ENCODE measurements at regions not wholly inside any gene's neighbourhood (a gene's known extent, or its start where the extent isn't known, plus 50 kb on each side); places are given as distances from the start of the nearest gene placed in this dataset.

DNA sequence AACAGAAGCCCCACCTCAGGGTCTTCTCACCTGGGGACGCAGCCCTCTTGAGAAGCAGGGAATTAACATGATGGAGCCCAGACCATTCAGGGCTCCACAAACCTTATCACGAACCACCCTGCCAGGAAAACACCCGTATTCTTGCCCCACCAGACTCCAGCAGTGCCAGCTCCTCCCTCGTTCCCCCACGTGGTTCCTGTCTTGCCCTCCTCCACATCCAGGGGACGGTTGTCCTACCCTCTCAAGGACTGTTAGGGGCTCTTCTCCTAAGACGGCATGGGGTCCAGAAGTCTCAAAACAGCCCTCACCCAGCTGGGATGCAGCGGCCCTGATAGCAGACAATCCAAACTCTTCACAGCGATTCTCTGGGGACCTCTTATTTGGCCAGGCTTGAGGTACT is 372.2 kb upstream of the HS6ST1 start:
- DNase-seq (ENCODE audit: low read depth), result no peak

DNA sequence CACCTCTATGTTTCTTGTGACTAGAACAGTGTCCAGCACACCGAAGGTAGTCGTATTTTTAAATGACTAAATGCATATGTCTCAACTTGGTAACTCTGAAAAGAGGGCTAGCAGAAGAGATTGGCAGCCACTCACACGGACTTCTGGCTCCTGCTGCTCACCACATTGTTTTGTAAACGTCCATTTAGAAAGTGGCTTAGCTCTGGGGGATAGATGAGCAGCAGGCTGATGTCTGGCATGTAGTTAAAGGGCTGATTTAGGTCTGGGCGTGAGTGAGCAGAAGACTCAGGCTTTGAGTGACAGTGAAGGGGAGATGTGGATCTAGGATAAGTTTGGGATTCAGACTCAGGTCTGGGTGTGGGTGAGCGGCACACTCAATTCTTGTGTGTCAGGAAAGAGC is 372.9 kb upstream of the HS6ST1 start:
- no peak for DNase-seq (ENCODE audit: low read depth)

DNA sequence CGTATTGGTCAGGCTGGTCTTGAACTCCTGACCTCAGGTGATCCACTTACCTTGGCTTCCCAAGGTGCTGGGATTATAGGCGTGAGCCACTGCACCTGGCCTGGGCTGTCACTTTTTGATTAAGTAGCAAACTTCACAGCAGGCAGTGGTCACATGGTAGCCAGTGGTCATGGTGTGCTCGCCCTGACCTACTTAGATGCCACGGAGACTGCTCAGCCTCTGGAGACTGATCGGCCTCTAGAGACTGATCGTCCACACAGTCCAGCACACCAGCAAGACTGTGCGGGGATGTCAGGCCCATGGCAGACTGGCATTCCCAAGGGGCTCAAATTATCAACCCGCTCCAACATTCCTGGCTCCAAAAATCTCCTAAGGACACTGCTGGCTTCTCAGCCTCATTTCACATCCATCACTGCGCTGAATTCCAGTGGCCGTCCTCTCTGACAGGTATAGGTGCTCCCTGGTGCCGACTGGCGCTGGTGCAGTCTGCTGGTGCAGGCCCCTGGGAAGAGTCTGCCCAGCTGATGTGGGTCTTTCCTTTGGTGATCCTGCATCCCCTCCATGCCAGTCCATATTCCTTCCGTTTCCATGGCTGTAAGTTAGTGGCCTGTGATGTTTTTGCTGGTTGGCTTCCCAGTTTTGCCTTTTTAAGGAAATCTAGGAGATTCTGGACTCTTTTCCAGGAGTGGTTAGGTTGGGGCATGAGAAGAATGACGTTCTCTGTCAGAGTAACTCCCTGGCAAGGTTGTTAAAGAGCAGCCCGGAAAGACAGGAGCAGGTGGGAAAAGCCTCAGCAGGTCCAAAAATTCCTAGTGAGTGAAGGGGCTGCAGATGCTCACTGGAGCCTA is 374.5 kb upstream of the HS6ST1 start:
- DNase-seq (ENCODE audit: low read depth), result no peak

DNA sequence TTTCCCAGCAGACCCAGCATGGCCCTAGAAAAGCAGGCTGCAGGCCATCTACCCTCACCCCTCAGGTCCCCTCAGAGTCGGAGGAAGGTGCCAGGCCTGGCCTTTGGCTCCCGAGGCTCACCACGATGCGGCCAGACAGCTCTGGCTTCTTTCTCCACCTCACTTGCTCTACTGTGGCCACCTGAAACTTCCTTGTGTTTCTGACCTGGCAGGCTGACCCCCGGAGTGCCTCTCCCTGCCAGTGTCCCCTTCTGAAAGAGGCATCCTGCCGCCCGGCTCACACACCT is 375.0 kb upstream of the HS6ST1 start:
- no peak for DNase-seq (ENCODE audit: low read depth)

DNA sequence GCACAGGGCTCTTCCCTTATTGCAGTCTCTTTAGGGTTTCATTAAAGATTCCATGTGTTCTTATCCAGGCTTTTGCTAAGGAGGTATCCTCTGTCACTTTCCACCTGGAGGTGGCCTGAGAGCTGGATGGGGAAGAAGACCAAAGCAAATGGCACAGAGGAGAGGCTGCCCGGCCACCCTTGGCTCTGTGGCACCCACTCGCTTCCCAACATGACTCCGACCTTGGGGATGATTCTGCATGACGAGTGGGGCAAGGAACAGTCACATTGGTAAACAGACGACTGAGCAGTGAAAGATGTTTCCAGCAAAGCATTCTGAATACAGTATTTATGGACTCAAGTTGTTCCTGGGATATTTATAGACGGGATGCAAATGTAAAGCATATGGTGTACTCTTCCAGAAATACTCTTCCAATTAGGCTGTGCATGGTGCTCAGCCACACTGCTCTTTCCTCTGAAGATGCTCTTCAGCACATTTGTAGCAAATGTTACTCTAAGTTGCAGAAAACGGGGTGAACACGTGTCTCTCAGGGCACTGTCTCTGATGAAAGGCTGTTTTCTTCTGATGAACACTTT is 377.1 kb upstream of the HS6ST1 start:
- DNase-seq (ENCODE audit: low read depth), result no peak

DNA sequence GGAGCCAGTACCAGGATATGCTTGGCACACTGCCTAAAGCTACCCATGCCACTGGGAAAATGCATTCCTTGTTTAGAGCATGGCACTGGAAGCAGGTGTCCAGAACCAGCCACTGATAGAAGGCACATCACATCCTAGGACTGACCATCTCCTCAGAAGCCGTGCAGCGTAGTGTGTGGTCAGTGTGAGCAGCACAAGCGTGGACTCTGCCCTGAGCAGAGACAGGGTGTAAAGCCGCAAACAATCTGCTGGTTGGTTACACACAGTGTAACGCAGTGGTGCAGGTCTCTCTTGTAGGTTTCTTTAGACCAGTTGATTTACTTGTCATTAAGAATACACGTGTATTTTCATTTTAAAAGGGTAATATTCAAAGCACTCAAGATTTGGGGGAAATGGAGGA is 377.8 kb upstream of the HS6ST1 start:
- no peak for DNase-seq (ENCODE audit: low read depth)

DNA sequence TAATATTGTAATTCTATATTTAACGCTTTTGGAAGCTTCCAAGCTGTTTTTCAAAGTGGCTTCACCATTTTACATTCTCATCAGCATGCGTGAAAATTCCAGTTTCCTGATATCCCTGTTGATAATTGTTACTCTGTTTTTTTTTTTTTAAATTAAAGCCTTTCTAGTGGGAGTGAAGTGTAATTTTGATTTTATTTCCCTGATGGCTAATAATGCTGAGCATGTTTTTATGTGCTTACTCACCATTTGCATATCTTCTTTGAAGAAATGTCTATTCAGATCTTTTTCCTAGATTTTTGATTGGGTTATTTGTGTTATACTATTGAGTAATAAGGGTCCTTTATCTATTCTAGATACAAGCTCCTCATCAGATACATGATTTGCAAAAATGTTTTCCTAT is 382.8 kb upstream of the HS6ST1 start:
- DNase-seq (ENCODE audit: low read depth), result no peak

DNA sequence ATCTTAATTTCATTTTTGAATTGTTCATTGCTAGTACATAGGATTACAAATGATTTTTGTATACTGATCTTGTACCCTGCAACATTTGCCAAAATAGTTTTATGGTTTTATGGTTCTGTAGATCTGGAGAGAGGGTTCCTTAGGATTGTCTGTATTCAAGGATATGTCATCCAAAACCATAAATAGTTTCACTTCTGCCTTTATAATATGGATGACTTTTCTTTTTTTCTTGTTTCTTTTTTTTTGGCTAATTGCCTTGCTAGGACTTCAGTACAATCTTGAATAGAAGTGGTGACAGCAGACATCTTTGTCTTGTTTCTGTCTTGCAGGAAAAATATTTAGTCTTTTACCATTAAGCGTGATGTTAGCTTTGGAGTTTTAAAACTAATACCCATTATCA is 383.9 kb upstream of the HS6ST1 start:
- DNase-seq (ENCODE audit: low read depth), result no peak

DNA sequence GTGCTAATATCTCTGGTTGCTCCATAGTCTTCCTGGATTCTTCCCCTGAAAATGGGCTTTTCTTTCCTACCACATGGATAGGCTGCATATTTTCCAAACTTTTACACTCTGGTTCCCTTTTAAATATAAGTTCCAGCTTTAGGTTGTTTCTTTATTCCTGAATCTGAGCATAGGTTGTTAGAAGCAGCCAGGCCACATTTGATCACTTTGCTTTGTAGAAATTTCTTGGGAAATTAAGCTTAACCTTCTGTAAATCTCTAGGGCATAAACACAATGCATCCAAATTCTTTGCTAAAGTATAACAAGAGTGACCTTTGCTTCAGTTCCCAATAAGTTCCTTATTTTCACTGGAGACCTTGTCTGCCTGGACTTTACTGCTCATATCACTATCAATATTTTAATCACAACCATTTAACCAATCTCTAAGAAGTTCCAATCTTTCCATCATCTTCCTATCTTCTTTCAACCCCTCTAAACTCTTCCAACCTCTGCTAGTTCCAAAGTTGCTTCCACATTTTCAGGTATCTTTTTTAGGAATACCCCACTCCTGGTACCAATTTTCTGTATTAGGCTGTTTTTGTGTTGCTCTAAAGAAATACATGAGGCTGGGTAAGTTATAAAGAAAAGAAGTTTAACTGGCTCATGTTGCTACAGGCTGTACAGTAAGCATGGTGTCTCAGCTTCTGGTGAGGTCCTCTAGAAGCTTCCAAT is 389.6 kb upstream of the HS6ST1 start:
- DNase-seq (ENCODE audit: low read depth), result no peak

DNA sequence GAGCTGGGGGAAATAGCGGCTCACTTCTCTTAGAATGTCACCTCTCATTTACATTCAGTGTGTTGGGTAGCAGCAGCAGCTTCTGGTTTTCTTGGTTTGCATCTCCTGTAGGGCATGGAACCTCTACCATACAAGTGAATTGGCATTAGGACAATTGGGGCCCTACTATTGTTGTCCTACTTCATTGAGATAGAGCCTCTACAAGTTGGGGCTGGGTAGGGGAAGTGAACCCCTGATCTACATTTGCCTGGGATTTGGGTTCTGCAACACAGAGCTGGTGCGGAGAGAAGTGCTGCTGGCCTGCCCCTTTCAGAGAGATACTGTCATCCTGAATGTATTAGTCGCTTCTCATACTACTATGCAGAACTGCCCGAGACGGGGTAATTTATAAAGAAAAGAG is 391.6 kb upstream of the HS6ST1 start:
- DNase-seq (ENCODE audit: low read depth), result no peak

DNA sequence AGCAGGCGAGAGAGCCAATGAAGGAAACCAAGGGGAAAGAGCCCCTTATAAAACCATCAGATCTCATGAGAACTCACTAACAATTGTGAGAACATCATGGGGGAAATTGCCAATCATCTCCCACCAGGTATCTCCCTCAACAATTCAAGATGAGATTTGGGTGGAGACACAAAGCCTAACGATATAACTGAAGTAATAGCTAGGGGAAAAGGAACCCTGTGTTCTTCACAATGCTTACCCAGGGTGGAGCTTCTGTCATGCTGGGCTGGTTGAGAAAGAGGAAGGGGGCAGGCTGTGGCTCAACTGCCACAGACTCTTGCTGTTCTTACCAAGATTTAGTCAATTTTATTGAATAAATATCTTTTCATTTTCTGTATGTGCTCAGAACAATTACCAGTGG is 392.1 kb upstream of the HS6ST1 start:
- DNase-seq (ENCODE audit: low read depth), result no peak

DNA sequence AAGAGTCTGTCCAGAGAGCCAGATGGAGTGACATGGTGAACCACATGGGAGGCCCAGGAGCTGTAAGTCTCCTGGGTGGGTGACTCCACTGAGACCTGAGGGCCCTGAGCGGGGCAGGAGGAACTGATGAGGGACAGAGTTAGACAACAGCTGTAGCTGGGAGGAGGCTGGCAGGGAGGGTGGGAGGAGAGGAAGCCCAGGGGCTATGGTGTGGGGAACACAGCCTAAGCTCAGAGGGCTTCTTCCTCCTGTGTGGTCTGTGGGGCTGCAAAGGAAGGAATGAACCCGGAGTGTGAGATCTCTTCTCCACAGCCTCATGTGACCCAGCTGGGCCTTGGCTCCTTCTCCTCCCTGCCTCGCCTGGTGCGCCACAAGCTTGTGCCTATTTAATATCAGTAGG is 395.6 kb upstream of the HS6ST1 start:
- DNase-seq (ENCODE audit: low read depth), result no peak

DNA sequence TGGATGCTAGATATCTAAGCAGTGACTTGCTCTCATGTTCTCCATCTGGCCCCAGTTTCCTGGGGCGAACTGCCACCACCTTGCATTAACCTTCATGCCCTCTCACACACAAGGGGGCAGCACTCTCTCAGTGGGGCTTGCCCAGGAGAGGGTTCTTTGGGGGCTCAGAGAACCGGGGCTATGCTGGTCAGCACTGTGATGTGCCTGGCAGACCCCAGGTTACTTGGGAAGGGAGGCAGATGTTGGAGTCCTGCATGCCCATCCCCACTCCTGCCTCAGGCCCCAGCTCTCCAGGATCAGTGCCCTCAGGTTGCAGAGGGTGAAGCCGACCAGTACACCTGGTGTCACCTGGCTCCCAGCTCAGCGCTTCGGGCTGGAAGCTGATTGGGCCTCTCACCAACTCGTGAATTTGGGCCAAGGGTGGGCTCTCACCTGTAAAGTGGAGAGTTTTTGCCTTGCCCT is 396.2 kb upstream of the HS6ST1 start:
- no peak for DNase-seq (ENCODE audit: low read depth)

DNA sequence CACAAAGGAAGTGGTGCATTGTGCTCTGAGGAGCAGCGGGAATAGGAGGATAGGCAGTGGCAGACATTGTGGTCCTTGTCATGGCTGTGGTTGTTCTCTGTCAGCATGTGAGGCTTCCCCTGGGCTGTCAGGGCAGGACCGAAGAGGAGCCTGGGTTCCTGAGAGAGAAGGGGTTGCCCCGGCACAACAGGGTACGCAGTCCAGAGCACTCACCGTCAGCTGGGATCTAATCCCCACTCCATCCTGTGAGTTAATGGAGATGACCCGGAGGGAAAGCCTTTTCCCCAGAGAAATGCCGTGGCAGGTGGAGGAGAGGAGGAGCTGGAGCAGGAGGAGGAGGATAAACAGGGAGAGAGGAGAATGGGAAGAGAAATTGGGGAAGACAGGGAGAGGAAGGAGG is 396.7 kb upstream of the HS6ST1 start:
- DNase-seq (ENCODE audit: low read depth), result no peak

DNA sequence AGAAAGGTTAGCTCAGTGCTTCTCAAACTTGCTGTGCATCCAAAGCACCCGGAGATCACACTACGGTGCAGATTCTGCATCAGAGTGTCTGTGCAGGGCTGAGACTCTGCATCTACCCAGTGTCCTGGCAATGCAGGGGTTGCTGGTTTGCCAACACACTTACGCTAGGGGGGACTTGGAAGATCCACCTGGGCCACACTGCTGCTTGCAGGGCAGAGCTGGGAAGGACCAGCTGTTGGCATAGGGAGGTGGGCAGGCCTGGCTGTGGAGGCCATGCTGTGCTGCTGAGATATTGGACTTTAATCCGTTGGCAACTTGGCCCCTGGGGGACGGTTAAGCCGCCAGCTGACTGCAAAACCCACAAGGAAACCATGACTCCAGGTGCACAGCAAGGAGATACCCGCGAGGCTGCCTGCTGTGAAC is 397.6 kb upstream of the HS6ST1 start:
- DNase-seq (ENCODE audit: low read depth), result no peak

DNA sequence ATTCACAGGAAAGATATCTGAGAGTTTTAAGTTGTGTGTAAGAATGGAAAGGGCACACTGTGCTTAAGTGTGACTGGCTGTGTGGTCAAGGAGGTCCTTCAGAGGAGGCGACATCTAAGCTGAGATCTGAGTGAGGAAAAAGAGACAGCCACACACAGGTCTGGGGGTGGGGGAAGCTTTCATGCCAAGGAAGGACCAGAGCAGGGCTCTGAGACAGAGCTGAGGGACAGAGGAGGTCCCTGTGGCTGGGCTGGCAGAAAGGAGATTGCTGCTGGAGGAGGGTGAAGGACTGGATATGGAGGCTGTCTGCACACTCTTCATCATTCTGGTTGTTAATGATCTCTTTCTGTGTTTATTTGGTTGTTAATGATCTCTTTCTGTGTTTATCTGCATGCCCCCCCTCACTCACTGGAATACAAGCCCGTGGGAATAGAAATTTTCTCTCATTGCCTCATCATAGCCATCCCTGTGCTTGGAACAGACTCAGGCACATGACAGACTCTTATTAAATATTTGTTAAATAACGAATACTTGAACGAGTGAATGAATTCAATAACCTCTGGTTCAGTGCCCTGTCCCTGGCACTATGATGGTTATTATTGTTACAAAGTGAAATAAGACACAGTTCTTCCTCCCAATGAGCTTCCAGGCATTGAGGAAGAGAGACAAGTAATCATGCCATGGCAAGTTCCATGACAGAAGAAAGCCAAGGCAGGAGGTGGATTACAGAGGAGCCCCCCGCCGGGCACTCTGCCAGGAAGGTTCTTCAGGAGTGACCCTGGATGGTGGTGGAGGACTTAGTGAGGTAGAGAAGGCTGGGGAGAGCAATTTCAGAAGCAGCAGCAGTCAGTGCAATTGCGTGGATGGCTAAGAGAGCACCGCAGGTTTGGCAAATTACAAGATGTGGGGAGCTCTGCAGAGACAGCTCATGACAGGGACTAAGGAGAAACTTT is 399.4 kb upstream of the HS6ST1 start:
- no peak for DNase-seq (ENCODE audit: low read depth)

DNA sequence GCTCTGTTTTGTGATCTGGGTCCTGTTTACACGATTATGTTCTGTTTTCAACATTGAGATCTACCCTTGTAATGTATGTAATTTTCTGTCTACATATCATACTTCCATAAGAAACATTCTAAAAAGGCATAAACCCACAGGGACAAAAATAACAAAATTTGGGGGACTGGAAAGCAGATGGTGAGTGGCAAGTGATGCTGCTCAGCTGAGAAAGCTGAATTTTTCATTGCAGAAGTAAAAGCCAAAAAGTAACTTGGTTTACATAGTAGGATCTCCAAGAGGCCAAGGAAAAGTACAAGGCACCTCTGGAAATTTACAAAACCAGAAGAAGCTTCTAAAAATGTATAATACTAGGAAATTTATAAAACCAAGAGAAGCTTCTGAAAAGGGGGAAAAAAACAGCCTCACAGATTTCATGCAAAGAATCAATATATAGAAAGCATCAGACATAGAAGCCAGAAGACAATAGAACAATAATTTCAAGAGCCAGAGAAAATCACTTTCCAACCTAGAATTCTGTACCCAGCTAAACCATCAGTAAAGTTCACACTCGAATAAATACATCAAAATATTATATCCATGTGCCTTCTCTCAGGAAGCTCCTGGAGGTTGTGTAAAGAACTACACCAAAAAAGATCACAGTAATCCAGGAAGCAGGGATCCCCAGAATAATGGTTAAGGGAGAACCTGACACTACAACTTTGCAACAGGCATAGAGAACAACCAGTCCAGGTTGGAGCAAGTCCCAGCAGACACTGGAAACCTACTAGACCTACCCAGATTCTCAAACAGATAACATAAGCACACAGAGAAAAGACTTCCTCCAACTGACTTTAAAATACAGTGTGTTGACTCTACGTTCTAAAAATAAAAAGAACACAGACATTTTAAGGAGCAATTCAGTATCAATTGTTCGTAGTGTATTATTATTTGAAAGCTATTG is 401.7 kb upstream of the HS6ST1 start:
- DNase-seq (ENCODE audit: low read depth), result no peak

DNA sequence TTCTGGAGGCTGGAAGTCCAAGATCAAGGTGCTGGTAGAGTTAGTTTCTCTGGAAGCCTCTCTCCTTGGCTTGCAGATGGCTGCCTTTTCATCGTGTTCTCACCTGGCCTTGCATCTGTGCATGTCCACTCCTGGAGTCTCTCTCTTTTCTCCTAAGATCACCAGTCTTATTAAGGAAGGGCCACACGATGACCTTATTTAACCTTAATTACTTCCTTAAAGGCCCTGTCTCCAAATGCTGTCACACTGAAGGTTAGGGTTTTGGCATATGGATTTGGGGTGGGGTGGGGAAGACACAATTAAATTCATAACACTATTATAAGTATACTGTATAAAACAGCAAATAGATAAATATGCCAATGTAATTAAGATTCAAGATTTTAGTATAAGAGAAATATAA is 402.4 kb upstream of the HS6ST1 start:
- DNase-seq (ENCODE audit: low read depth), result no peak

DNA sequence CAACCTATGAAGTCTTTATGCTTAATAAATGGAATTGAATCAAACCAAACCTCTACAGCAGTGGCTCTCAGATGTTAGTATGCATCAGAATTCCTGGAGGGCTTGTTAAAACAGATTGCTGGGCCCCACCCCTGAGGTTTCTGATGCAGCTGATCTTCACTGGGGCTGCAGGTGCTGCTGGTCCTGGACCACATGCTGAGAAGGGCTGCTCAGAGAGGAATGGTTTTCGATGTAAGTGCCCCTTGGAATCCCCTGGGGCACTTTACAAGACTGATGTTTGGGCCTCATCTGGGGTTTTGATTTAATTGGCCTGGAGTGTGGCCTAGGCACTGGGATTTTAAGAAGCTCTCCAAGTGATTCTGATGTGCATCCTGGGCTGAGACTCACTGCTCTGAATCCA is 403.8 kb upstream of the HS6ST1 start:
- DNase-seq (ENCODE audit: low read depth), result no peak

DNA sequence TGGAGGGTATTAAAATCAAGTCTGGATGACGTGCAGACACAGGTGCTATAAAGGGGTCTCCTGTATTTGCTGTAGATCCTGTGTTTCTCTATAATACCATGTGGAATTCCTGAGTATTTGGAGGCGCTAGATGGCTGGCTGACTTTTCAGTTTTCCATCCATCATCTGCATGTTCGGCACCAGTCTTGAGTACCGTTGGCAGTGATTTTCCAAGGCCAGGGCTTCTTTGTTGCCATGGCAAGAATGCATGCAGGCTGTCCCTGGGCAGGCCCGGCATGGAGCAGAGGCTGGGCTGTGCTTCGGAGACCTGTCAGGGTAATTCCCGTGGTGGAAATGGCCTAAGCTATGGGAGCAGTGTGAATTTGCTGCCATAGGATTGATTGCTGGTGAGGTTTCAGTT is 405.9 kb upstream of the HS6ST1 start:
- no peak for DNase-seq (ENCODE audit: low read depth)

DNA sequence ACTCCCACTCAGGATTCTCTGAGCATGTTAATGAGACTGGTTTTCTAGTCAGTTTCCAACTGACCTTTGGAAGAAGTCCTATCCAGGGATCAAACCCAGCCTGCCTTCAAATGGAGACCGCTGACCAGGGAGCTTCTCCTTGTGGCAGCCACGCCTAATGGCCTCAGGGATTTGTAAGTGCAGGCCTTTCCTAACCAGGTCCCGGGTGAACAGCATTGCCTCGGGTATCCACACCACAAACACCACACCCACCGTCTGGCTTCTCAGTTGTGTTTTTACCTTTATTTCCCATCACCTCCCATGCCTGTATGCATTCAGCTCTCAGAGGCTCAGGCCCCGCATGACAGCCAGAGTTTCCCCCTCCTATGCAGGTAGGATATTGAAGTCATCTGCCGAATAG is 406.3 kb upstream of the HS6ST1 start:
- DNase-seq (ENCODE audit: low read depth), result no peak
